Limb (tissue), 2 donors: ENCODE measurements at regions not wholly inside any gene's neighbourhood (a gene's known extent, or its start where the extent isn't known, plus 50 kb on each side); places are given as distances from the start of the nearest gene placed in this dataset.

Experiments used
- DNase-seq, 2 donors: peaks; one replicate each; pipeline ENCODE4 v3.0.0-alpha.2; 2016; ENCODE audit errors: extremely low spot score in 2 of 2

- DNase-seq, result no peak
Measured at GRCh38 chr3:139778682-139779233, 101.0 kb upstream of the NMNAT3 start.

GRCh38 chr3:139774560-139775302 is 97.0 kb upstream of the NMNAT3 start:
- DNase-seq, result peak; percentile 54 to 65

DNA sequence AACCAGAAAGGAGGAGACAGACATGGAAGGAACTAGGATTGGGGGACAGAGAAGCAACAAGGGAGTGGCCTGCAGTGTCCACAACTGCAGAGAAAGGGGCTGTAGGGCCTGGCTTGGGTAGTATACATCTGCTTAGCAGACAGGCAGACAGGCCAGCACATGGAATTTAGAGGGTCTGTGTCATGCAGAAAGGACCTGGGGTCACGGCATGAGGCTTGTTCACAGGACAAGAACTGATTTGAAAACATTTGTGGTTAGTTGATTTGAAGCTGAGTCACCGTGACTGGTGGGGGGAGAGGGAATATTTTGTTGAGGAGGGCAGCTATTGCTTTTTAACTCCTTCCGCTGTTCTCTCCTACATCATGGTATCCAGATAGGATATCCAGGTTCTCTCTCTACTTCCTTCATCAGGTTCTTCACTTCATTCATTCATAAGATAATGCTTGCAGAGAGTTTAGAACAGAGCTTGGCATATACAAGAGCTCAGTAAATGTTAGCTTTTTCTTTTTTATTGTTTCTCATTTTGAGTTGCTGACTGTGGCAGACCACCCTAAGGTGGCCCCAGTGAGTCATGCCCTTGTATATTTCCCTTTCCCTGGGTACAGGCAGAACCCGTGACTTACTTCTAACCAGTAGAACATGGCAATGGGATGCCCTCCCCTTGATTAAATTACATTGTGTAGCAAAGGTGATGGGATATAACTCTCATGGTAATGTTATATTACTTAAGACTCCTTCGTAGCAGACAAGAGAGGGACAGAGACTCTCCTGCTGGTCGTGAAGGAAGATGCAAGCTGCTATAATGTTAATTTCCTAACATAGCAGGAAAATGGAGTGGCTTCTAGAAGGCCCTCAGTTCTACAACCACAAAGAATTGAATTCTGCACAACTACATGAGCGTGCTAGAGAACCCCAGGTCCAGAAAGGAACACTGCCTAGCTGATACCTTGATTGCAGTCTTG is 95.0 kb upstream of the NMNAT3 start:
- no peak for DNase-seq

- DNase-seq, result no peak
Measured at GRCh38 chr3:139771331-139771730, 93.6 kb upstream of the NMNAT3 start.

GRCh38 chr3:139770577-139770976 is 92.8 kb upstream of the NMNAT3 start:
- DNase-seq, result no peak

DNA sequence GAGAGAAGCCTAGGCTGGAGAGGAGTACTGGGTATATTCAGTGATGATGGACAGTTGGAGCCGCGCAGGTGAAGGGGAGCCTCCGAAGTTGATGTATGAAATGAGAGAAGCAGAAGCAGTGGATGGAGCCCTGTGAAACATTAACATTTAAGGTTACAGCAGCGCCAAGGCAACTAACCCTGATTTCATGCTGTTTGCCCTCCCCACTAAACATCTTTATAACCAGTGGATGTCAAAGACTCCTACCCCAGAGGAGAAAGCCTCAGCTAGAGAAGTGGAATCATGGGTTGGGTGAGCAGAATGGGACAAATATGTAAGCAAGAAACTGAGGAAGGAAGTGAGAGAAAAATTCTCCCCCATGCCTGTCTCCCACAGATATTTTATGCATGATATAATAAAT is 92.0 kb upstream of the NMNAT3 start:
- DNase-seq, result no peak

DNA sequence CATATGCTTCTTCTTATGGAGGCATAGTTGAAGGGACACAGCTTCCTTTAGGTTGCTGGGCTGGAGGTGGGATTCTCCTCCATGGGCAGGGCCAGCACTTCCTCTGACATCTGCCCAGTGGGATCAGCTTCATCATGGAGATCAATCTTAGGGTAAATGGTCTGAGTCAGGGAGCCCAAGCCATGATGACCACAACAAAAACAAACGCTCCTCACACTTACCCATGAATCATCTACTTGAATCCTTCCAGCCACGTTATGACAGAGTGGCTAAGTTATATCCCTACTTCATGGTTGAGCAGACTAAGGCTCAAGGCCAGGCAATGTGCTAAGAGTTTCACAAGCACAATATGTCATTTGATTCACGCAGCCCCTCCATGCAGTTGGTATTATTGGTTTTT is 87.2 kb upstream of the NMNAT3 start:
- DNase-seq, result no peak

GRCh38 chr3:139764069-139764905 is 86.5 kb upstream of the NMNAT3 start:
- DNase-seq, result no peak

DNA sequence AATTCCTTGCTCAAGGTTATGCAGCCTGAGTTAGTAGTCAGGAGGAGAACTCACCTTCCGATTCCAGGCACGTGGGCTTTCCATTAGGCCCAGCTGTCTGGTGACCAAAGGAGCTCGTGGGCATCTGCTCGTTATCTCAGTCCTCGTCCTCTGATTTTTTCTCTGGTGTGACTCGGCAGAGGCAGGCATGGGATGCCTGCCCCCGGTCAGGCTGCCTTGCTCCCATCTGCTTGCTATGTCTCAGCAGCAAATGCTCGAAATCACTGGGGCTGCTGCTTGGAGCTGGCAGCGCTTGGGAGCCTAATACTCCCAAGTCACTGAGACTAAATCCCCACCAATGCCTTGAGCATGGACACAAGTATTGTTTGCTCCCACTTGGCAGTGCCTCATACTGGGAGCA is 84.5 kb upstream of the NMNAT3 start:
- DNase-seq, result no peak

GRCh38 chr3:139759470-139759869 is 81.7 kb upstream of the NMNAT3 start:
- DNase-seq, result no peak

GRCh38 chr3:139758654-139759291 is 81.0 kb upstream of the NMNAT3 start:
- DNase-seq, result peak in 1 of 2 donors; percentile 7

DNA sequence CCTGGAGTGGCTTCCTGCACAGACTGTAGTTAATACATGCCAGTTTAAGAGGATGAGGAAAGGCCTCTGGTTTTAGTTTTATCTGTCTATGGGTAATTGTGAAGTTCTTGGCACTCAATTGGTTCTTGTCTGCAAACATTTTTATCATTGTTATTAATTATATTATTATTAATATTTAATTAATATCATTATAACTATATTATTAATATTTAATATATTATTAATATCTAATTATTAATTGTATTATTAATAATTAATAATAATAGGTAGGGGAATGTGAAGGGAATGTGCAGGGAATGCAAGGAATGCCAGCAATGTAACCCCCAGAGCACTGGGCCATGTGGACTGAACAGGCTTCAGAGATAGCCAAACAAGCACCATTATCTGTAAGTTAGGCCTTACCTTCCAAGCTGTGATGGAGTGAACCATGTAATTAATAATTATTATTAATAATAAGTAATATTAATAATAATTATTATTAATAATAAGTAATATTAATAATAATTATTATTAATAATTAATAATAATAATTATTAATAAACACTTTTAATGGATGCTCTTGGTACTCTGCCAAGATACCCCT is 79.8 kb upstream of the NMNAT3 start:
- no peak for DNase-seq

GRCh38 chr3:139756529-139757103 is 78.8 kb upstream of the NMNAT3 start:
- DNase-seq, result no peak

DNA sequence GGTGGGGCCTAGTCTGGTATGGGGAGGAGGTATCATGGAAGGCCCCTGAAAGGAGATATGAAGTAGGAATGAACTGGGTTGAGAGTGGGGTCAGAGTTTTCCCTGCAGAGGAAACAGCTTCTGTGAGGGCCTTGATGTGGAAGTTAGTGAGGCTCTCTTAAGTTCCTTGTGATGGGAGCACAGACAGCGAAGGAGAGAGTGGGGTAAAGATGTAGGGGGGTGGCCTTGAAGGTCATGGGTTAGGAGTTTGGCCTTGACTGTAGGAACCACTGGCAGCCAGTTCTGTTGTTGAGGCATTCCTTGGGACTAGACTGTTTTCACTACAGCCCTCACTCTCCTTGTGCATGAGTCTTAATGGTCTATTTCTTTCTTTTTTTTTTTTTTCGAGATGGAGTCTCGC is 77.8 kb upstream of the NMNAT3 start:
- DNase-seq, result no peak

DNA sequence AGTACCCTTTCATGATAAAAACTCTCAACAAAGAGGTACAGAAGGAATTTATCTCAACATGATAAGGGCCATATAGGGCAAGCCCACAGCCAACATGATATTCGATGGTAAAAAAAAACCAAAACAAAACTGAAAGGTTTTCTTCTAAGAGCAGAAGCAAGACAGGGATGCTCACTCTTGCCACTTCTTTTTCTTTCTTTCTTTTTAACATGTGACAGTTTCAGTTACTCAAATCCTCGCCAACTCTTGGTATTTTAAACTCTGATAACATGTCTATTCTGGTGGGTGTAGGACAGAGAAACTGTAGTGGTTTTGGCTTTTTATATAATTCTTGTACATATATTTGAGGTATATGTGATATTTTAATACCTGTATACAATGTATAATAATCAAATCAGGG is 74.0 kb upstream of the NMNAT3 start:
- no peak for DNase-seq

GRCh38 chr3:139746481-139746880 is 68.7 kb upstream of the NMNAT3 start:
- DNase-seq, result no peak

DNA sequence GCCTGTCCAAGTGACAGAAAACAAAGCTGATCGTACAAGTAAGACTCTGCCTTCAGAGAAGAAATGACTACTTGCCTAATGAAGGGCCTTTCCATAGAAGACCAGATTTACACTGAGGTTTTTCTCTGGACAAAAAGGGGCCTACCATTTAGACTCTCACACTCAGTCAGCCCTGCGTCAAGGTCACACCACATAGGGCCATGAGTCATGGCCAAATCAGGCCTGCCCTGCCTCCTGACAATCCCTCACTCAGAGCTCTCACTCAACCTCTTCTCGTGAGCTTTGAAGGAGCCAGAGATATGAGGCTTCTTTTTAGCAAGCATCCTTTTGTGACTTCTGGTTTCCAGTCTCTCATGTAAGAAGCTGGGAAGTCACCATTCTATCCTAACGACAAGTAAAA is 68.1 kb upstream of the NMNAT3 start:
- no peak for DNase-seq

- no peak for DNase-seq
Measured at GRCh38 chr3:139738697-139739096, 60.9 kb upstream of the NMNAT3 start.

DNA sequence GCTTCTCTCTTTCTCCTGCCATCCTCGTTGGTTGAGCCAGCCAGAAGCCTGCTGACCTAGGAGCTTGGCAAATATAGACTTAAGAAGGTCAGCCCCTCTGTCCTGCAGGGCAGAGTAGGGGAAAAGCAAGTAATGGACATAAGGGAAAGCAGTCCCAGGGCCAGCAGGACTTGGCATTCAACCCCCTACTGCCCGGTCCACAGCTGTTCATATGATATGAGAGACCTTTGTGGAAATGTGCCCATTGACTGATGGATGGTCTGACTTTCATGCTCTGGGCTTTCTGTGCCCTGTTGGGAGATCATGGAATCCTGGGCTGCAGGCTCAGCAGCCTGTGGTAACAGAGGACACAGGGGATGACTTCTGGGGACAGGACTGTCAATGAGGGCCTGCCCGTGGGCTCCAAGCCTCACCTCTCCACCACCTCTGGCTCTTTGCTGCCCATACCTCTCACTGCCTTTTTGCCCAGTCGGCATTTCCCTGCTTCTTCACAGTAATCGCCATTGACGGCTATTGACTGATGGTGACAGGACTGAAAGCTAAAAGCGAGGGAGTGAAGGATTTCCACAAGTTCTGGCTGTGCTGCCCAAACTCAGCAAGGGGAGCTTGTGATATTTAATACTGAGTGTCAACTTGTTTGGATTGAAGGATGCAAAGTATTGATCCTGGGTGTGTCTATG is 60.0 kb upstream of the NMNAT3 start:
- DNase-seq, result no peak

GRCh38 chr3:139735191-139735590 is 57.4 kb upstream of the NMNAT3 start:
- no peak for DNase-seq
